ENCODE measurements at regions not wholly inside any gene's neighbourhood (a gene's known extent, or its start where the extent isn't known, plus 50 kb on each side); places are given as distances from the start of the nearest gene placed in this dataset.

GRCh38 chr5:58330781-58331180 lies 129.1 kb downstream of the PLK2 start:
- no peak for TF ChIP-seq POLR2AphosphoS5 (IDR thresholded peaks at IDR 0.05)
- no peak for TF ChIP-seq CTCF (IDR thresholded peaks at IDR 0.05)
- TF ChIP-seq POLR2A (IDR thresholded peaks at IDR 0.05) = no peak

Data from stomach (tissue), 4 donors.